GM12878 (cell line): ENCODE measurements at regions not wholly inside any gene's neighbourhood (a gene's known extent, or its start where the extent isn't known, plus 50 kb on each side); places are given as distances from the start of the nearest gene placed in this dataset.

Experiments used
- BRCA1 ChIP-seq: IDR thresholded peaks from 2 replicates; pipeline ENCODE4 v1.6.1; 2011; ENCODE audit warnings: low read depth, low read length, improper control_type of control experiment
- CHD2 ChIP-seq: IDR thresholded peaks from 2 replicates; pipeline ENCODE4 v1.6.1; 2011; ENCODE audit warnings: low read depth, low read length, improper control_type of control experiment, borderline replicate concordance
- IRF4 ChIP-seq: IDR thresholded peaks from 2 replicates; pipeline ENCODE4 v1.6.1; 2011; ENCODE audit warnings: low read depth, low read length
- NR2C2 ChIP-seq: IDR thresholded peaks from 2 replicates; pipeline ENCODE4 v1.6.1; 2011; ENCODE audit warnings: borderline replicate concordance, low read depth; ENCODE audit not compliant: control insufficient read depth, insufficient read length
- NRF1 ChIP-seq: conservative IDR thresholded peaks from 2 replicates; pipeline ENCODE4 v1.6.1; 2011; ENCODE audit warnings: mild to moderate bottlenecking, low read depth, low read length, improper control_type of control experiment
- TCF12 ChIP-seq: IDR thresholded peaks from 2 replicates; pipeline ENCODE4 v1.6.1; 2011; ENCODE audit warnings: low read depth, mild to moderate bottlenecking, low read length
- TF ChIP-seq, protein P1 (sequence below), 3 experiments: IDR thresholded peaks in 2 of 3; conservative IDR thresholded peaks in 1 of 3; 2 replicates each; pipeline ENCODE4 v1.5.1; 2011; ENCODE audit warnings: low read depth in 3 of 3, low read length in 3 of 3, mild to moderate bottlenecking in 3 of 3, control low read depth in 2 of 3, moderate library complexity in 2 of 3, inconsistent platforms in 1 of 3, mixed read lengths in 1 of 3; ENCODE audit not compliant: control insufficient read depth in 2 of 3, insufficient read depth in 1 of 3; ENCODE audit errors: extremely low read depth in 1 of 3
- TF ChIP-seq, protein P2 (sequence below): IDR thresholded peaks from 2 replicates; pipeline ENCODE4 v1.6.1; 2011; ENCODE audit warnings: mild to moderate bottlenecking, low read depth, low read length, moderate library complexity; ENCODE audit not compliant: insufficient replicate concordance
- TF ChIP-seq, protein P3 (sequence below): IDR thresholded peaks from 2 replicates; pipeline ENCODE4 v1.6.1; 2011; ENCODE audit warnings: low read depth, low read length, improper control_type of control experiment, borderline replicate concordance

DNA sequence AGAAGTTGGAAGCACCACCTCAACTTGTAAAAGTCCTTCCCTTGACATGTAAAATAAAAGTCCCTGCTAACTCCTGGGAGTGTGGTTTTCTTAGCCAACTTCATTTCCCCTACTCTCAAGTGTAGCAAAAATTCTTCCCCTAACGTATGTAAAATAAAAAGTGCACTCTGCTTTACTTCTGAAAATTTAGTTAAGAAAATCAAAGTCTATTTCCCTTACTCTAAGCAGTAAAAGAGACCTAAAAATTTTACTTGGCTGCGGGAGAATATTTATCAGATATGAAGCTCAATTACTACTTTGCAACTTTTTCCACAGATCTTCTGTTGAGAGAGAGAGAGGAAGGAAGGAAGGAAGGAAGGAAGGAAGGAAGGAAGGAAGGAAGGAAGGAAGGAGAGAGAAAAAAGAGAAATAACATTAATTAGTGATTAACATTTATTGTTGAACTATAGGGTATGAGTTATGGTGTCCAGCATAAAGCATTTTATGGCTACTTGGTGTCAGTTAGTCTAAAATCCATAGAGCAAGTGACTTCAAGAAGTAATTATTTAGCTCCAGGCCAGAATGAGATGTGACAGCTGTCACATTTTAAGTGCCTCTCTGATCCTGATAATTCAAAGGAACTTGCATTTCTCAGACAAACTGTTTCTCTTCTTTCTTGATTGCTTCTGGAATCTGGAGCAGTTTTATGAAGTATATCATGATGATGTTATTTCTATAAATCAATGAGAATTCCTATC, 210.3 kb downstream of the TMX3 start:
- TF ChIP-seq, protein P1, sequence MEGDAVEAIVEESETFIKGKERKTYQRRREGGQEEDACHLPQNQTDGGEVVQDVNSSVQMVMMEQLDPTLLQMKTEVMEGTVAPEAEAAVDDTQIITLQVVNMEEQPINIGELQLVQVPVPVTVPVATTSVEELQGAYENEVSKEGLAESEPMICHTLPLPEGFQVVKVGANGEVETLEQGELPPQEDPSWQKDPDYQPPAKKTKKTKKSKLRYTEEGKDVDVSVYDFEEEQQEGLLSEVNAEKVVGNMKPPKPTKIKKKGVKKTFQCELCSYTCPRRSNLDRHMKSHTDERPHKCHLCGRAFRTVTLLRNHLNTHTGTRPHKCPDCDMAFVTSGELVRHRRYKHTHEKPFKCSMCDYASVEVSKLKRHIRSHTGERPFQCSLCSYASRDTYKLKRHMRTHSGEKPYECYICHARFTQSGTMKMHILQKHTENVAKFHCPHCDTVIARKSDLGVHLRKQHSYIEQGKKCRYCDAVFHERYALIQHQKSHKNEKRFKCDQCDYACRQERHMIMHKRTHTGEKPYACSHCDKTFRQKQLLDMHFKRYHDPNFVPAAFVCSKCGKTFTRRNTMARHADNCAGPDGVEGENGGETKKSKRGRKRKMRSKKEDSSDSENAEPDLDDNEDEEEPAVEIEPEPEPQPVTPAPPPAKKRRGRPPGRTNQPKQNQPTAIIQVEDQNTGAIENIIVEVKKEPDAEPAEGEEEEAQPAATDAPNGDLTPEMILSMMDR (IDR thresholded peaks at IDR 0.05 in 2 of 3, conservative IDR thresholded peaks at IDR 0.05 in 1 of 3; ENCODE audit: control insufficient read depth in 2 of 3, extremely low read depth in 1 of 3, insufficient read depth in 1 of 3, low read depth in 3 of 3, low read length in 3 of 3), result no peak
- no peak for TF ChIP-seq NR2C2
- no peak for TF ChIP-seq TCF12
- TF ChIP-seq, protein P2, sequence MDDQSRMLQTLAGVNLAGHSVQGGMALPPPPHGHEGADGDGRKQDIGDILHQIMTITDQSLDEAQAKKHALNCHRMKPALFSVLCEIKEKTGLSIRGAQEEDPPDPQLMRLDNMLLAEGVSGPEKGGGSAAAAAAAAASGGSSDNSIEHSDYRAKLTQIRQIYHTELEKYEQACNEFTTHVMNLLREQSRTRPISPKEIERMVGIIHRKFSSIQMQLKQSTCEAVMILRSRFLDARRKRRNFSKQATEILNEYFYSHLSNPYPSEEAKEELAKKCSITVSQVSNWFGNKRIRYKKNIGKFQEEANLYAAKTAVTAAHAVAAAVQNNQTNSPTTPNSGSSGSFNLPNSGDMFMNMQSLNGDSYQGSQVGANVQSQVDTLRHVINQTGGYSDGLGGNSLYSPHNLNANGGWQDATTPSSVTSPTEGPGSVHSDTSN, result no peak
- no peak for TF ChIP-seq NRF1
- no peak for TF ChIP-seq IRF4
- TF ChIP-seq, protein P3, sequence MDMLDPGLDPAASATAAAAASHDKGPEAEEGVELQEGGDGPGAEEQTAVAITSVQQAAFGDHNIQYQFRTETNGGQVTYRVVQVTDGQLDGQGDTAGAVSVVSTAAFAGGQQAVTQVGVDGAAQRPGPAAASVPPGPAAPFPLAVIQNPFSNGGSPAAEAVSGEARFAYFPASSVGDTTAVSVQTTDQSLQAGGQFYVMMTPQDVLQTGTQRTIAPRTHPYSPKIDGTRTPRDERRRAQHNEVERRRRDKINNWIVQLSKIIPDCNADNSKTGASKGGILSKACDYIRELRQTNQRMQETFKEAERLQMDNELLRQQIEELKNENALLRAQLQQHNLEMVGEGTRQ, result no peak
- no peak for TF ChIP-seq CHD2
- TF ChIP-seq BRCA1, result no peak
